K562 (cell line): ENCODE measurements at regions not wholly inside any gene's neighbourhood (a gene's known extent, or its start where the extent isn't known, plus 50 kb on each side); places are given as distances from the start of the nearest gene placed in this dataset.
A peak's percentile ranks its signal among the peaks of the same experiment; 100 is the strongest.

Source experiments
- ATAC-seq: fragments of 200-7000 bp; cut with Tn5 transposase; 3 replicates; pipeline ENCODE4 v1.9.1; 2020; ENCODE audit warnings: moderate library complexity
- BruUV-seq: library from RNA; stranded (reverse); fragments of 400-500 nt; replicated peaks from 2 replicates; lab custom pipeline; 2021; lab: Mats Ljungman, UMichigan
- CTCF ChIA-PET: fragments of 300-600 bp; formaldehyde crosslinking; extraction: SDS; loops from one replicate; lab custom pipeline; 2021; ENCODE audit warnings: low intra/inter-chr PET ratio; lab: Yijun Ruan, JAX
- POLR2A ChIA-PET: fragments of 300-600, 350-650 bp; sonication (Branson Sonifier 250); formaldehyde crosslinking; extraction: SDS; loops from one replicate; lab custom pipeline; 2021; ENCODE audit warnings: antibody characterized with exemption, inconsistent platforms; lab: Yijun Ruan, JAX
- DNase-seq, 4 experiments: peaks; one replicate each; pipeline versions ENCODE4 v3.0.0 to v3.0.0-alpha.2; 2011 to 2018; ENCODE audit warnings: low spot score in 3 of 4, mixed read lengths in 3 of 4; ENCODE audit errors: extremely low read depth in 1 of 4
- FAIRE-seq: peaks from 2 replicates; lab custom pipeline; 2011; peaks lifted over from hg19 to GRCh38; lab: Jason Lieb, UNC
- H2AFZ ChIP-seq: 2 replicates; pipeline ENCODE4 v1.6.0; 2011; ENCODE audit warnings: low read depth, low read length, control low read depth, inconsistent platforms
- H3K27ac ChIP-seq: fragments of 200-600 bp; 3 replicates; pipeline ENCODE4 v1.8.0; 2011; ENCODE audit warnings: low read depth, mild to moderate bottlenecking, control low read depth, inconsistent platforms, low read length, moderate library complexity, mixed read lengths; ENCODE audit errors: extremely low read depth
- H3K27me3 ChIP-seq, 2 experiments: fragments of 300-600 bp in 1 of 2; 2 replicates in 1 of 2; 3 replicates in 1 of 2; pipeline versions ENCODE4 v1.6.0 to v1.8.0; 2011; ENCODE audit warnings: inconsistent platforms in 2 of 2, low read length in 2 of 2, mild to moderate bottlenecking in 1 of 2, mixed read lengths in 1 of 2, moderate library complexity in 1 of 2; ENCODE audit not compliant: control insufficient read depth in 2 of 2, insufficient read depth in 2 of 2
- H3K36me3 ChIP-seq: fragments of 300-600 bp; 3 replicates; pipeline ENCODE4 v1.8.0; 2011; ENCODE audit warnings: mild to moderate bottlenecking, low read length, inconsistent platforms; ENCODE audit not compliant: control insufficient read depth, insufficient read depth
- H3K4me1 ChIP-seq, 2 experiments: fragments of 200-600 bp in 1 of 2; replicated peaks in 1 of 2; 2 replicates in 1 of 2; 3 replicates in 1 of 2; pipeline versions ENCODE4 v1.5.1 to v1.8.0; 2011; ENCODE audit warnings: inconsistent platforms in 2 of 2, low read length in 2 of 2, mild to moderate bottlenecking in 1 of 2, mixed read lengths in 1 of 2, moderate library complexity in 1 of 2; ENCODE audit not compliant: control insufficient read depth in 2 of 2, insufficient read depth in 2 of 2
- H3K4me2 ChIP-seq: 2 replicates; pipeline ENCODE4 v1.6.1; 2011; ENCODE audit warnings: low read length, control low read depth, inconsistent platforms, mixed read lengths; ENCODE audit not compliant: insufficient read depth
- H3K4me3 ChIP-seq: fragments of 200-600 bp; sonication (generic), shearing (Covaris generic); 2 replicates; pipeline ENCODE4 v1.5.1; 2016; ENCODE audit warnings: control low read depth, inconsistent platforms
- H3K79me2 ChIP-seq: fragments of 200-600 bp; 3 replicates; pipeline ENCODE4 v1.8.0; 2011; ENCODE audit warnings: low read length, inconsistent platforms; ENCODE audit not compliant: control insufficient read depth, insufficient read depth
- H3K9ac ChIP-seq, 2 experiments: 2 replicates each; pipeline versions ENCODE4 v1.6.0 to v1.6.1; 2011; ENCODE audit warnings: low read depth in 2 of 2, low read length in 2 of 2, control low read depth in 1 of 2, inconsistent platforms in 1 of 2, mild to moderate bottlenecking in 1 of 2, mixed read lengths in 1 of 2; ENCODE audit not compliant: insufficient read depth in 1 of 2
- H3K9me1 ChIP-seq: one replicate; pipeline ENCODE4 v1.6.0; 2011; ENCODE audit warnings: inconsistent platforms, mild to moderate bottlenecking, low read length, moderate library complexity; ENCODE audit not compliant: control insufficient read depth, insufficient read depth
- H3K9me3 ChIP-seq: replicated peaks from 2 replicates; pipeline ENCODE4 v1.5.1; 2011; ENCODE audit warnings: low read depth, low read length, inconsistent platforms; ENCODE audit not compliant: control insufficient read depth, insufficient read depth
- H4K20me1 ChIP-seq: replicated peaks from 2 replicates; pipeline ENCODE4 v1.6.1; 2011; ENCODE audit warnings: low read length, inconsistent platforms, mixed read lengths; ENCODE audit not compliant: control insufficient read depth, insufficient read depth
- CLOCK ChIP-seq: fragments of 250-450 bp; sonication (Bioruptor Pico); IDR thresholded peaks from 2 replicates; pipeline ENCODE4 v1.4.0; 2020; ENCODE audit warnings: mild to moderate bottlenecking, moderate library complexity, borderline replicate concordance
- ELF2 ChIP-seq: fragments of 250-450 bp; sonication (Bioruptor Pico); IDR thresholded peaks from 2 replicates; pipeline ENCODE4 v1.5.0; 2021; ENCODE audit warnings: mild to moderate bottlenecking
- ETV5 ChIP-seq: sonication (generic); formaldehyde crosslinking; IDR thresholded peaks from 2 replicates; pipeline ENCODE4 v1.4.0; 2020; ENCODE audit warnings: low read depth, mild to moderate bottlenecking, missing genetic modification reagents
- HBP1 ChIP-seq: fragments of 450-650 bp; formaldehyde crosslinking; IDR thresholded peaks from 2 replicates; pipeline ENCODE4 v1.4.0; 2022; ENCODE audit warnings: missing genetic modification characterization
- MAFF ChIP-seq: IDR thresholded peaks from 2 replicates; pipeline ENCODE4 v1.6.1; 2012; ENCODE audit warnings: low read length, improper control_type of control experiment
- MAFG ChIP-seq: fragments of 450-650 bp; conservative IDR thresholded peaks from 2 replicates; pipeline ENCODE4 v1.6.1; 2016; ENCODE audit warnings: missing genetic modification characterization, missing compliant biosample characterization
- NFE2L1 ChIP-seq: fragments of 450-650 bp; IDR thresholded peaks from 2 replicates; pipeline ENCODE4 v1.6.1; 2016; ENCODE audit warnings: missing genetic modification characterization, low read depth, mild to moderate bottlenecking, missing compliant biosample characterization, moderate library complexity, borderline replicate concordance
- RAD21 ChIP-seq, 2 experiments: fragments of 250-450 bp in 1 of 2; fragments of 450-650 bp in 1 of 2; sonication (Bioruptor Pico) in 1 of 2; formaldehyde crosslinking in 1 of 2; IDR thresholded peaks in 1 of 2; conservative IDR thresholded peaks in 1 of 2; 2 replicates each; pipeline versions ENCODE4 v1.4.0 to v1.8.0; 2020 to 2022; ENCODE audit warnings: mild to moderate bottlenecking in 2 of 2, moderate library complexity in 1 of 2
- ZNF586 ChIP-seq: fragments of 450-650 bp; formaldehyde crosslinking; conservative IDR thresholded peaks from 2 replicates; pipeline ENCODE4 v1.4.0; 2020; ENCODE audit warnings: mild to moderate bottlenecking, moderate library complexity
- ZNF695 ChIP-seq: fragments of 450-650 bp; formaldehyde crosslinking; IDR thresholded peaks from 2 replicates; pipeline ENCODE4 v1.4.0; 2020; ENCODE audit warnings: mild to moderate bottlenecking, moderate library complexity
- WGBS: fragments of 100-300 bp; shearing (Covaris generic); methylation state at CpG from one replicate; pipeline ENCODE4 v1.1.6; 2016; ENCODE audit warnings: low coverage, mixed read lengths; ENCODE audit not compliant: insufficient coverage; ENCODE audit errors: missing lambda C conversion rate; 5-methylcytosine and 5-hydroxymethylcytosine counted together
- in situ Hi-C: fragments of 300-500 bp; cut with MboI; formaldehyde crosslinking; loops from 4 replicates; pipeline ENCODE4 v1.15.0; 2018; ENCODE audit warnings: inconsistent platforms, mixed read lengths
- intact Hi-C: fragments of 100-400 bp; cut with micrococcal nuclease; formaldehyde crosslinking; loops from 2 replicates; pipeline ENCODE4 v1.14.2; 2022

- TF ChIP-seq CLOCK (CRISPR knock-in tag): no peak
- TF ChIP-seq ZNF586: no peak
- peak; percentile 44; the same call in 1 of the 2 replicates for TF ChIP-seq MAFF
- 0 out of 2 replicates have a peak, but pooled peaks have one; percentile 14 for TF ChIP-seq NFE2L1 (tag)
- TF ChIP-seq ZNF695: no peak
- TF ChIP-seq ETV5 (CRISPR knock-in tag): no peak
- TF ChIP-seq ELF2 (CRISPR knock-in tag): no peak
- TF ChIP-seq MAFG (tag): peak; percentile 59
These were observed 145.2 kb upstream of the TAS2R1 start (continued) for GRCh38 chr5:9775339-9775738.

GRCh38 chr5:9774472-9775079 lies 144.4 kb upstream of the TAS2R1 start:
- Histone ChIP-seq H2AFZ (no peak overlapping the region), H3K4me2 (no peak overlapping the region), H3K4me3 (no peak overlapping the region), H3K36me3 (no peaks in the 10 kb centered on the region), H3K79me2 (no peaks in the 10 kb centered on the region), H3K27me3 (no peaks in the 10 kb centered on the region), H3K9me1 (no peaks in the 10 kb centered on the region), H3K4me1 (no peaks in the 10 kb centered on the region), H3K9ac (no peak overlapping the region), H3K27ac (no peak overlapping the region), H3K9me3 (no peaks in the 10 kb centered on the region), H4K20me1 (no peaks in the 10 kb centered on the region)
- intact Hi-C loops: no loop called here
- no peak for ATAC-seq
- ChIA-PET POLR2A (interaction anchor here (0.6 kb wide), 1 partner anchor 482 kb away, joined by 3 read pairs; no protein-coding TSS in a partner anchor), CTCF (no interaction called here)
- no peak for TF ChIP-seq HBP1 (CRISPR knock-in tag)
- peak in 1 of 2 experiments; percentile 13; a peak in 1 of 4 replicates for TF ChIP-seq RAD21 (CRISPR knock-in tag; conservative IDR thresholded peaks at IDR 0.05 in 1 of 2, IDR thresholded peaks at IDR 0.05 in 1 of 2)
- no peak for DNase-seq
- WGBS: 10% methylated on average over 3 of the region's 3 CpGs
- BruUV-seq: no TSS peak
- in situ Hi-C loops: no loop called here
- no peak for FAIRE-seq
